Sigmoid colon (tissue), 6 donors: ENCODE measurements at regions not wholly inside any gene's neighbourhood (a gene's known extent, or its start where the extent isn't known, plus 50 kb on each side); places are given as distances from the start of the nearest gene placed in this dataset.

ENCODE experiments used
- DNase-seq: peaks from one replicate; pipeline ENCODE4 v3.0.0-alpha.2; 2019
- H3K27ac ChIP-seq, 4 donors: fragments of 200-600 bp; sonication (generic); one replicate each; pipeline ENCODE4 v1.5.1; 2016 to 2019; ENCODE audit warnings: mild to moderate bottlenecking in 1 of 4
- H3K27me3 ChIP-seq, 3 donors: fragments of 200-600 bp; sonication (generic); one replicate each; pipeline ENCODE4 v1.5.1; 2019; ENCODE audit warnings: mild to moderate bottlenecking in 1 of 3
- H3K36me3 ChIP-seq, 4 donors: fragments of 200-600 bp; sonication (generic); one replicate each; pipeline ENCODE4 v1.5.1; 2016 to 2019
- H3K4me1 ChIP-seq, 4 donors: fragments of 200-600 bp; sonication (generic); one replicate each; pipeline ENCODE4 v1.5.1; 2017 to 2019
- H3K4me3 ChIP-seq, 4 donors: fragments of 200-600 bp; sonication (generic); one replicate each; pipeline ENCODE4 v1.5.1; 2017 to 2019; ENCODE audit warnings: mild to moderate bottlenecking in 2 of 4, moderate library complexity in 1 of 4
- H3K9me3 ChIP-seq, 4 donors: fragments of 200-600 bp in 3 of 4; sonication (generic) in 3 of 4; one replicate each; pipeline versions ENCODE4 v1.5.1 to v1.6.1; 2013 to 2019
- CTCF ChIP-seq, 4 experiments: fragments of 450-650 bp in 3 of 4; fragments of 200-600 bp in 1 of 4; IDR thresholded peaks; one replicate each; pipeline ENCODE4 v1.5.1; 2016 to 2019; ENCODE audit warnings: antibody characterized with exemption in 4 of 4, mild to moderate bottlenecking in 3 of 4, moderate library complexity in 2 of 4
- EP300 ChIP-seq, 4 donors: sonication (generic); formaldehyde crosslinking; IDR thresholded peaks; one replicate each; pipeline ENCODE4 v1.6.1; 2017; ENCODE audit warnings: antibody characterized with exemption in 4 of 4
- POLR2A ChIP-seq, 2 donors: fragments of 450-650 bp; IDR thresholded peaks; one replicate each; pipeline ENCODE4 v1.6.1; 2016; ENCODE audit warnings: antibody characterized with exemption in 2 of 2, mild to moderate bottlenecking in 2 of 2, moderate library complexity in 2 of 2
- POLR2AphosphoS5 ChIP-seq, 4 donors: sonication (generic); formaldehyde crosslinking; IDR thresholded peaks; one replicate each; pipeline ENCODE4 v1.6.1; 2017; ENCODE audit warnings: antibody characterized with exemption in 4 of 4
- WGBS, 2 donors: extraction: QIAGEN DNeasy Blood & Tissue Kit; methylation state at CpG; one replicate each; pipeline ENCODE4 v1.1.7; 2013; 5-methylcytosine and 5-hydroxymethylcytosine counted together
- intact Hi-C: fragments of 100-400 bp; cut with DNase I; formaldehyde crosslinking; loops from one replicate; pipeline ENCODE4 v1.15.1; 2023
- donor health status: healthy with polysubstance abuse.
- donor health status: healthy.

DNA sequence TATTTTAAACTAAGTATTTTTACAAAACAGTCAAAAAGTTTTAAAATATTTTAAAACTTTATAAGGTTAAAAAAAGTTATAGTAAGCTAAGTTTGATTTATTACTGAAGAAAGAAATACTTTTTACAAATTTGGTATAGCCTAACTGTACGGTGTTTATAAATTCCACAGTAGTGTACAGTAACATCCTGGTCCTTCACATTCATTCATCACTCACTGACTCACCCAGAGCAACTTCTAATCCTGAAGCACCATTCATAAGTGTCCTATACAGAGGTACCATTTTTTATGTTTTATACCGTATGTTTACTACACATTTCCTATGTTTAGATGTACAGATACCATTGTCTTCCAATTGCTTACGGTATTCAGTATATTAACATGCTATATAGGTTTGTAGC lies 170.0 kb downstream of the KLHL28 start:
- WGBS, 2 donors, result 86 to 88% methylated on average over 3 of the region's 3 CpGs
- intact Hi-C loops, result no loop called here
- no peak overlapping the region for H3K4me3 ChIP-seq
- no peaks in the 10 kb centered on the region for H3K36me3 ChIP-seq
- no peak overlapping the region for H3K27ac ChIP-seq
- no peak for DNase-seq
- no peaks in the 10 kb centered on the region for H3K9me3 ChIP-seq
- TF ChIP-seq POLR2AphosphoS5 (IDR thresholded peaks at IDR 0.05), result no peak
- no peak for TF ChIP-seq EP300 (IDR thresholded peaks at IDR 0.05)
- no peak for TF ChIP-seq POLR2A (IDR thresholded peaks at IDR 0.05)
- TF ChIP-seq CTCF (IDR thresholded peaks at IDR 0.05), result no peak
- H3K27me3 ChIP-seq, result no peaks in the 10 kb centered on the region
- H3K4me1 ChIP-seq, result no peaks in the 10 kb centered on the region

GRCh38 chr14:44788612-44789011 lies 173.1 kb downstream of the KLHL28 start:
- WGBS, 2 donors, result 77 to 95% methylated on average over 1 of the region's 1 CpG
- intact Hi-C loops, result no loop called here
- H3K4me3 ChIP-seq, result no peak overlapping the region

GRCh38 chr14:44785096-44785495 lies 176.7 kb downstream of the KLHL28 start:
- Histone ChIP-seq H3K9me3 (no peaks in the 10 kb centered on the region), H3K27me3 (no peaks in the 10 kb centered on the region), H3K4me1 (no peaks in the 10 kb centered on the region), H3K27ac (no peak overlapping the region), H3K4me3 (no peak overlapping the region), H3K36me3 (no peaks in the 10 kb centered on the region)
- DNase-seq, result no peak
- 64 to 76% methylated on average over 3 of the region's 3 CpGs for WGBS, 2 donors
- intact Hi-C loops, result no loop called here
- TF ChIP-seq POLR2AphosphoS5 (IDR thresholded peaks at IDR 0.05) (no peak), CTCF (IDR thresholded peaks at IDR 0.05) (no peak), EP300 (IDR thresholded peaks at IDR 0.05) (no peak), POLR2A (IDR thresholded peaks at IDR 0.05) (no peak)

More at GRCh38 chr14:44788612-44789011, 173.1 kb downstream of the KLHL28 start:
- TF ChIP-seq CTCF (IDR thresholded peaks at IDR 0.05) (no peak), POLR2A (IDR thresholded peaks at IDR 0.05) (no peak), POLR2AphosphoS5 (IDR thresholded peaks at IDR 0.05) (no peak), EP300 (IDR thresholded peaks at IDR 0.05) (no peak)
- Histone ChIP-seq H3K9me3 (no peaks in the 10 kb centered on the region), H3K36me3 (no peaks in the 10 kb centered on the region), H3K27ac (no peak overlapping the region), H3K27me3 (no peaks in the 10 kb centered on the region), H3K4me1 (no peaks in the 10 kb centered on the region)
- DNase-seq, result no peak

DNA sequence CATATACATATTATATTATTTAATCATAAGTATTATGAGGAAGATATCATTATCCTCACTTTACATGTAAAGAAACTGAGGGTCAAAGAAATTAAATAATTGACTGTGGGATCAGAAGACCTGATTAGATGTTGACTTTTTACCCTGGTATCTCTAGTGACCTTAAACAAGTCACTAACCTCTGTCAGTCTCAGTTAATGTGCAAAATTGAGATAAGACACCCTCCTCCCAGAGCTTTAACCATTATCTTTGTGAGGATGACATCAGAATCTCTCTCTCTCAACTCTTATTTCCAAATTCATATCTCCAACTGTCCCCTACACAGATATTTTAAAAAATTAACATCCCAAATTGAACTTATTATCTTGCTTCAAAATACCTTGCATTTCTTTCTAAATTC lies 177.8 kb downstream of the KLHL28 start:
- H3K4me1 ChIP-seq, result no peaks in the 10 kb centered on the region
- DNase-seq, result no peak
- intact Hi-C loops, result no loop called here
- no peaks in the 10 kb centered on the region for H3K9me3 ChIP-seq
- H3K27me3 ChIP-seq, result no peaks in the 10 kb centered on the region
- no peak for TF ChIP-seq POLR2AphosphoS5 (IDR thresholded peaks at IDR 0.05)
- H3K4me3 ChIP-seq, result no peak overlapping the region
- H3K27ac ChIP-seq, result no peak overlapping the region
- H3K36me3 ChIP-seq, result no peaks in the 10 kb centered on the region

GRCh38 chr14:44782775-44783238 lies 178.9 kb downstream of the KLHL28 start:
- TF ChIP-seq POLR2AphosphoS5 (IDR thresholded peaks at IDR 0.05), result no peak
- no peak for TF ChIP-seq POLR2A (IDR thresholded peaks at IDR 0.05)
- no peak for TF ChIP-seq CTCF (IDR thresholded peaks at IDR 0.05)
- TF ChIP-seq EP300 (IDR thresholded peaks at IDR 0.05), result no peak
- H3K27ac ChIP-seq, result no peak overlapping the region
- no peak overlapping the region for H3K4me3 ChIP-seq
- H3K27me3 ChIP-seq, result no peaks in the 10 kb centered on the region
- 24 to 51% methylated on average over 1 of the region's 1 CpG for WGBS, 2 donors
- H3K4me1 ChIP-seq, result no peaks in the 10 kb centered on the region
- intact Hi-C loops, result no loop called here
- H3K36me3 ChIP-seq, result no peaks in the 10 kb centered on the region
- H3K9me3 ChIP-seq, result no peaks in the 10 kb centered on the region
- DNase-seq, result no peak
